ENCODE measurements at regions not wholly inside any gene's neighbourhood (a gene's known extent, or its start where the extent isn't known, plus 50 kb on each side); places are given as distances from the start of the nearest gene placed in this dataset.

DNA sequence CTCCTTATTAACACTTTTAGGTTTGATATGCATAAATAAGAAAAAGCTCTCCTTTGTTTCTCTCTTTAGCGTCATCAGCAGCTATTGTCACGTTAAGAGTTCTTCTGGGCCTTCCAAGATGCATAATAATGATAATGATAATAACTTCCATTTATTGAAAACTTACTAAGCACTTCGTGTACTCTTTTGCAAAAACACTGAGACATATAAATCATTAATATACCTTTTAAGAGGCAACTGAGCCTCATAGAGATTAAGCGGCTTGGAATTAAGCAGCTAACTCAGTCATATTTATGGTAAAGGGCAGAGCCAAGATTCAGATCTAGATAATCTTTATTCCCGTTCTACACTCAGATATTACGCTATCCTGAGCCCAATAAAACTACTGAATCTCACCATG, 1105.1 kb downstream of the OLFM4 start:
- no peak overlapping the region for H3K4me3 Mint-ChIP-seq
- no peaks in the 10 kb centered on the region for H3K27me3 Mint-ChIP-seq (ENCODE audit: low read depth)
- no peaks in the 10 kb centered on the region for H3K36me3 Mint-ChIP-seq (ENCODE audit: low read depth)
- DNase-seq (ENCODE audit: low read depth, low spot score) = no peak
- H3K27ac Mint-ChIP-seq (ENCODE audit: unreplicated experiment) = no peak overlapping the region
- H3K9me3 Mint-ChIP-seq = peaks cover 2% of the 10 kb centered on the region
- H3K4me1 Mint-ChIP-seq = peaks cover 9% of the 10 kb centered on the region
- TF ChIP-seq, protein P1, sequence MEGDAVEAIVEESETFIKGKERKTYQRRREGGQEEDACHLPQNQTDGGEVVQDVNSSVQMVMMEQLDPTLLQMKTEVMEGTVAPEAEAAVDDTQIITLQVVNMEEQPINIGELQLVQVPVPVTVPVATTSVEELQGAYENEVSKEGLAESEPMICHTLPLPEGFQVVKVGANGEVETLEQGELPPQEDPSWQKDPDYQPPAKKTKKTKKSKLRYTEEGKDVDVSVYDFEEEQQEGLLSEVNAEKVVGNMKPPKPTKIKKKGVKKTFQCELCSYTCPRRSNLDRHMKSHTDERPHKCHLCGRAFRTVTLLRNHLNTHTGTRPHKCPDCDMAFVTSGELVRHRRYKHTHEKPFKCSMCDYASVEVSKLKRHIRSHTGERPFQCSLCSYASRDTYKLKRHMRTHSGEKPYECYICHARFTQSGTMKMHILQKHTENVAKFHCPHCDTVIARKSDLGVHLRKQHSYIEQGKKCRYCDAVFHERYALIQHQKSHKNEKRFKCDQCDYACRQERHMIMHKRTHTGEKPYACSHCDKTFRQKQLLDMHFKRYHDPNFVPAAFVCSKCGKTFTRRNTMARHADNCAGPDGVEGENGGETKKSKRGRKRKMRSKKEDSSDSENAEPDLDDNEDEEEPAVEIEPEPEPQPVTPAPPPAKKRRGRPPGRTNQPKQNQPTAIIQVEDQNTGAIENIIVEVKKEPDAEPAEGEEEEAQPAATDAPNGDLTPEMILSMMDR (conservative IDR thresholded peaks at IDR 0.05) = no peak

- Mint-ChIP-seq H3K9me3 (peaks cover 2% of the 10 kb centered on the region), H3K36me3 (ENCODE audit: low read depth) (no peaks in the 10 kb centered on the region), H3K4me1 (peaks cover 5% of the 10 kb centered on the region), H3K4me3 (no peak overlapping the region), H3K27me3 (ENCODE audit: low read depth) (no peaks in the 10 kb centered on the region), H3K27ac (ENCODE audit: unreplicated experiment) (no peak overlapping the region)
- no peak for DNase-seq (ENCODE audit: low read depth, low spot score)
- TF ChIP-seq, protein P1 (conservative IDR thresholded peaks at IDR 0.05) = no peak
Observed at GRCh38 chr13:54144828-54145227, 1116.2 kb downstream of the OLFM4 start.

- Mint-ChIP-seq H3K4me3 (no peak overlapping the region), H3K9me3 (peaks cover 2% of the 10 kb centered on the region), H3K4me1 (no peaks in the 10 kb centered on the region), H3K36me3 (ENCODE audit: low read depth) (no peaks in the 10 kb centered on the region), H3K27me3 (ENCODE audit: low read depth) (no peaks in the 10 kb centered on the region), H3K27ac (ENCODE audit: unreplicated experiment) (no peak overlapping the region)
- no peak for DNase-seq (ENCODE audit: low read depth, low spot score)
- TF ChIP-seq, protein P1 (conservative IDR thresholded peaks at IDR 0.05) = no peak
Observed at GRCh38 chr13:54150851-54151250, 1122.2 kb downstream of the OLFM4 start.

DNA sequence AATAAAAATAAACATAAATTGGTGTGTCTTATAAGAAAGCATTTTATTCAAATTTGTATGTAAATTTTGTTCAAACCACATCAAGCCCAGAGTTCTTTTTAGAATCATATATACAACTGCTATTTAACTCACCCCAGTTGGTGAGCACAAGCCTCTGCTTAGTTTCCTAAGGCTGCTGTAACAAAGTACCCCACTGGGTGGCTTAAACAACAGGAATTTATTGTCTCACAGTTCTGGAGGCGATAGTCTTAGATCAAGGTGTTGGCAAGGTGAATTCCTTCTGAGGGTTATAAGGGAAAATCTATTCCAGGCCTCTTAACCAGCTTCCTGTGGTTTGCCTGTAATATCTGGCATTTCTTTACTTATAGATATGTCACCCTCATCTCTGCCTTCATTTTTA, 1133.5 kb downstream of the OLFM4 start:
- H3K27ac Mint-ChIP-seq (ENCODE audit: unreplicated experiment) = no peak overlapping the region

DNA sequence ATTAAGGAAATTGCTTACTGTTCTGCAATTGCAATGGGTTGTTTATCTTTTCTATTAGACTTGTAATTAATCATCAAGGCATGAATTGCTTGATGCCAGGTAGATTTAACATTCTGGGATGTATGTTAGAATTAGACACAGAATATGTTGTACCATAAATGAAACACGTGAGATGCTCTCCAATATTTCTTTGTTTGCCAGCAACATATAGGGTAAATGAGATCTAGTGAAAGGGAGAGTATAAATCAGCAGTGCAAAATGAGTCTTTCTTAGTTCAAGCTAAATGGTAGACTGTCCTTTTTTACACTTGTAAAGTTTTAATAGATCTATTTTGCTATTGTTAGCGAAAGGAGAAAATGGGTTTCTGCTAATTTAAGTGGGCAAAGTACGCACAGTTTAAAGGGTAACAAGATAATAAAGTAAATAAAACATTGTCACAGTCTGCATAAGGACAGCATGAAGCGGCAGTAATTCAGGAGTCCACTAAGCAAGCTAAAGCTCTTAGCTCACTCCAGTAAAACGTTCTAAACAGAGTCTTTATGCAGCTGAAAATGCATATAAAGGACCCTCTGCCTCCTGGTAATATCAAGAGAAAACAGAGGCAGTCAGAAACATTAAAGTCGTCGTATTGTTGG, 1137.1 kb downstream of the OLFM4 start:
- no peak overlapping the region for H3K27ac Mint-ChIP-seq (ENCODE audit: unreplicated experiment)
- H3K36me3 Mint-ChIP-seq (ENCODE audit: low read depth) = no peaks in the 10 kb centered on the region
- no peaks in the 10 kb centered on the region for H3K27me3 Mint-ChIP-seq (ENCODE audit: low read depth)
- no peaks in the 10 kb centered on the region for H3K4me1 Mint-ChIP-seq
- DNase-seq (ENCODE audit: low read depth, low spot score) = no peak
- TF ChIP-seq, protein P1 (conservative IDR thresholded peaks at IDR 0.05) = no peak
- H3K9me3 Mint-ChIP-seq = no peaks in the 10 kb centered on the region
- H3K4me3 Mint-ChIP-seq = no peak overlapping the region

More for the DNA sequence above, 1133.5 kb downstream of the OLFM4 start:
- no peak for DNase-seq (ENCODE audit: low read depth, low spot score)
- TF ChIP-seq, protein P1 (conservative IDR thresholded peaks at IDR 0.05) = peak; percentile 45
- Mint-ChIP-seq H3K27me3 (ENCODE audit: low read depth) (no peaks in the 10 kb centered on the region), H3K4me3 (no peak overlapping the region), H3K36me3 (ENCODE audit: low read depth) (no peaks in the 10 kb centered on the region), H3K9me3 (no peaks in the 10 kb centered on the region), H3K4me1 (no peaks in the 10 kb centered on the region)

Measured in neural crest cell (in vitro differentiated cells).